IMR-90 (cell line): ENCODE measurements at regions not wholly inside any gene's neighbourhood (a gene's known extent, or its start where the extent isn't known, plus 50 kb on each side); places are given as distances from the start of the nearest gene placed in this dataset.
"Not testable (repeated sequence)": the region's sequence is repeated elsewhere in the genome, so short reads cannot be mapped to it uniquely, and the experiment has no call there.

Experiments
- ATAC-seq: fragments of 200-7000 bp; cut with Tn5 transposase; 2 replicates; pipeline ENCODE4 v1.9.1; 2020; ENCODE audit warnings: low read depth, mild to moderate bottlenecking, moderate library complexity
- BruUV-seq: library from RNA; stranded (reverse); fragments of 400-500 nt; replicated peaks from 2 replicates; lab custom pipeline; 2021; lab: Mats Ljungman, UMichigan
- CTCF ChIA-PET: fragments of 300-600 bp; formaldehyde crosslinking; extraction: SDS; loops from one replicate; lab custom pipeline; 2021; ENCODE audit warnings: antibody characterized with exemption; lab: Yijun Ruan, JAX
- POLR2A ChIA-PET: fragments of 300-600 bp; sonication (Branson Sonifier 250); formaldehyde crosslinking; loops from one replicate; lab custom pipeline; 2022; ENCODE audit warnings: antibody characterized with exemption; ENCODE audit not compliant: unreplicated experiment; lab: Charles Lee
- DNase-seq: peaks from one replicate; pipeline ENCODE4 v3.0.0; 2013
- H2AFZ ChIP-seq: replicated peaks from 2 replicates; pipeline ENCODE3; 2013; ENCODE audit warnings: low read length, mild to moderate bottlenecking; ENCODE audit not compliant: poor library complexity
- H2AK5ac ChIP-seq: 2 replicates; pipeline ENCODE4 v1.6.1; 2013; ENCODE audit warnings: low read depth, low read length, inconsistent platforms
- H2AK9ac ChIP-seq: replicated peaks from 2 replicates; pipeline ENCODE3; 2013; ENCODE audit warnings: mild to moderate bottlenecking, low read depth, low read length, moderate library complexity; ENCODE audit not compliant: poor library complexity
- H2BK120ac ChIP-seq: 2 replicates; pipeline ENCODE4 v1.6.1; 2013; ENCODE audit warnings: low read depth, low read length, inconsistent platforms
- H2BK15ac ChIP-seq: 3 replicates; pipeline ENCODE4 v1.6.1; 2013; ENCODE audit warnings: low read depth, low read length, inconsistent platforms
- H2BK20ac ChIP-seq: 2 replicates; pipeline ENCODE4 v1.6.1; 2013; ENCODE audit warnings: low read depth, mild to moderate bottlenecking, inconsistent platforms, low read length, moderate library complexity
- H2BK5ac ChIP-seq: 2 replicates; pipeline ENCODE4 v1.6.1; 2013; ENCODE audit warnings: mild to moderate bottlenecking, low read depth, low read length, inconsistent platforms; ENCODE audit not compliant: poor library complexity, severe bottlenecking
- H3K14ac ChIP-seq: replicated peaks from 2 replicates; pipeline ENCODE4 v1.6.1; 2013; ENCODE audit warnings: low read depth, low read length, inconsistent platforms
- H3K18ac ChIP-seq: 2 replicates; pipeline ENCODE4 v1.6.1; 2013; ENCODE audit warnings: low read depth, low read length, control low read depth
- H3K23ac ChIP-seq: 2 replicates; pipeline ENCODE4 v1.6.1; 2013; ENCODE audit warnings: low read depth, low read length, inconsistent platforms
- H3K27ac ChIP-seq: 2 replicates; pipeline ENCODE4 v1.5.1; 2013; ENCODE audit warnings: mild to moderate bottlenecking, control low read depth, low read length; ENCODE audit not compliant: insufficient read depth
- H3K27me3 ChIP-seq: 2 replicates; pipeline ENCODE4 v1.6.1; 2013; ENCODE audit warnings: low read length; ENCODE audit not compliant: control insufficient read depth, insufficient read depth
- H3K36me3 ChIP-seq: 2 replicates; pipeline ENCODE4 v1.6.1; 2013; ENCODE audit warnings: low read length, mixed read lengths; ENCODE audit not compliant: control insufficient read depth, insufficient read depth
- H3K4ac ChIP-seq: 2 replicates; pipeline ENCODE4 v1.6.1; 2013; ENCODE audit warnings: low read depth, low read length, inconsistent platforms
- H3K4me1 ChIP-seq: 2 replicates; pipeline ENCODE4 v1.6.1; 2013; ENCODE audit warnings: low read length, mixed read lengths; ENCODE audit not compliant: control insufficient read depth, insufficient read depth
- H3K4me2 ChIP-seq: 2 replicates; pipeline ENCODE4 v1.6.1; 2013; ENCODE audit warnings: low read depth, mild to moderate bottlenecking, control low read depth, low read length, moderate library complexity
- H3K4me3 ChIP-seq: 2 replicates; pipeline ENCODE4 v1.5.1; 2013; ENCODE audit warnings: low read depth, mild to moderate bottlenecking, control low read depth, low read length, moderate library complexity; ENCODE audit not compliant: insufficient read depth
- H3K56ac ChIP-seq: 2 replicates; pipeline ENCODE4 v1.6.1; 2013; ENCODE audit warnings: low read length, inconsistent platforms; ENCODE audit not compliant: insufficient read depth; ENCODE audit errors: extremely low read depth
- H3K79me1 ChIP-seq, 2 experiments: 2 replicates each; pipeline ENCODE4 v1.6.1; 2013; ENCODE audit warnings: low read length in 2 of 2, inconsistent platforms in 1 of 2, low read depth in 1 of 2
- H3K9ac ChIP-seq: 2 replicates; pipeline ENCODE4 v1.6.1; 2013; ENCODE audit warnings: low read depth, low read length, control low read depth
- H3K9me1 ChIP-seq: 2 replicates; pipeline ENCODE4 v1.6.1; 2013; ENCODE audit warnings: low read length, inconsistent platforms; ENCODE audit not compliant: insufficient read depth
- H3K9me3 ChIP-seq: 2 replicates; pipeline ENCODE4 v1.6.1; 2013; ENCODE audit warnings: low read length; ENCODE audit not compliant: control insufficient read depth, insufficient read depth
- H4K20me1 ChIP-seq: 2 replicates; pipeline ENCODE4 v1.6.1; 2013; ENCODE audit warnings: low read length, inconsistent platforms; ENCODE audit not compliant: insufficient read depth
- H4K5ac ChIP-seq: 2 replicates; pipeline ENCODE4 v1.6.1; 2013; ENCODE audit warnings: mild to moderate bottlenecking, low read depth, low read length, control low read depth
- H4K8ac ChIP-seq, 2 experiments: 2 replicates each; pipeline ENCODE4 v1.6.1; 2013; ENCODE audit warnings: low read depth in 2 of 2, low read length in 2 of 2, control low read depth in 1 of 2, inconsistent platforms in 1 of 2
- H4K91ac ChIP-seq: 2 replicates; pipeline ENCODE4 v1.6.1; 2013; ENCODE audit warnings: low read depth, low read length, inconsistent platforms; ENCODE audit not compliant: insufficient read depth
- BHLHE40 ChIP-seq: fragments of 150-350 bp; IDR thresholded peaks from 2 replicates; pipeline ENCODE4 v1.6.1; 2016; ENCODE audit warnings: mild to moderate bottlenecking, low read depth, low read length
- CEBPB ChIP-seq: IDR thresholded peaks from 2 replicates; pipeline ENCODE4 v1.6.1; 2012; ENCODE audit warnings: low read depth, low read length, improper control_type of control experiment
- CHD1 ChIP-seq: IDR thresholded peaks from 2 replicates; pipeline ENCODE4 v1.6.1; 2012; ENCODE audit warnings: low read depth, low read length, improper control_type of control experiment
- FOS ChIP-seq: fragments of 150-350 bp; IDR thresholded peaks from 2 replicates; pipeline ENCODE4 v1.6.1; 2016; ENCODE audit warnings: low read depth, low read length
- MAFK ChIP-seq: IDR thresholded peaks from 2 replicates; pipeline ENCODE4 v1.6.1; 2012; ENCODE audit warnings: low read depth, low read length, improper control_type of control experiment
- MAZ ChIP-seq: IDR thresholded peaks from 2 replicates; pipeline ENCODE4 v1.6.1; 2012; ENCODE audit warnings: low read depth, mild to moderate bottlenecking, low read length, improper control_type of control experiment, moderate library complexity, borderline replicate concordance
- MXI1 ChIP-seq: IDR thresholded peaks from 2 replicates; pipeline ENCODE4 v1.6.1; 2012; ENCODE audit warnings: low read depth, mild to moderate bottlenecking, low read length, moderate library complexity, borderline replicate concordance
- NFE2L2 ChIP-seq: fragments of 150-350 bp; IDR thresholded peaks from 2 replicates; pipeline ENCODE4 v1.6.1; 2016; ENCODE audit warnings: low read depth, mild to moderate bottlenecking, low read length
- RCOR1 ChIP-seq: IDR thresholded peaks from 2 replicates; pipeline ENCODE4 v1.6.1; 2012; ENCODE audit warnings: mild to moderate bottlenecking, low read length, improper control_type of control experiment; ENCODE audit not compliant: insufficient replicate concordance
- RFX5 ChIP-seq: IDR thresholded peaks from 2 replicates; pipeline ENCODE4 v1.8.0; 2012; ENCODE audit warnings: low read depth, mild to moderate bottlenecking, low read length, moderate library complexity
- SMC3 ChIP-seq: fragments of 150-350 bp; IDR thresholded peaks from 2 replicates; pipeline ENCODE4 v1.6.1; 2016; ENCODE audit warnings: low read depth, mild to moderate bottlenecking, antibody characterized with exemption, low read length, moderate library complexity
- WGBS, 2 experiments: methylation state at CpG; one replicate each; pipeline versions ENCODE4 v1.1.5 to v1.1.7; 2013; ENCODE audit warnings: missing lambda C conversion rate in 2 of 2; ENCODE audit not compliant: insufficient read length in 1 of 2; ENCODE audit errors: extremely low coverage in 2 of 2; 5-methylcytosine and 5-hydroxymethylcytosine counted together
- dilution Hi-C: fragments of 300-500 bp; cut with HindIII; formaldehyde crosslinking; loops from one replicate; pipeline ENCODE4 v1.14.3; 2018; ENCODE audit warnings: low sequenced_read_pairs; ENCODE audit not compliant: unreplicated experiment
- in situ Hi-C: fragments of 300-500 bp; cut with MboI; formaldehyde crosslinking; loops from 3 replicates; pipeline ENCODE4 v1.14.3; 2019; ENCODE audit warnings: low sequenced_read_pairs, inconsistent platforms, mixed read lengths
- intact Hi-C: fragments of 100-400 bp; cut with micrococcal nuclease; formaldehyde crosslinking; loops from 2 replicates; pipeline ENCODE4 v1.10.0; 2022

DNA sequence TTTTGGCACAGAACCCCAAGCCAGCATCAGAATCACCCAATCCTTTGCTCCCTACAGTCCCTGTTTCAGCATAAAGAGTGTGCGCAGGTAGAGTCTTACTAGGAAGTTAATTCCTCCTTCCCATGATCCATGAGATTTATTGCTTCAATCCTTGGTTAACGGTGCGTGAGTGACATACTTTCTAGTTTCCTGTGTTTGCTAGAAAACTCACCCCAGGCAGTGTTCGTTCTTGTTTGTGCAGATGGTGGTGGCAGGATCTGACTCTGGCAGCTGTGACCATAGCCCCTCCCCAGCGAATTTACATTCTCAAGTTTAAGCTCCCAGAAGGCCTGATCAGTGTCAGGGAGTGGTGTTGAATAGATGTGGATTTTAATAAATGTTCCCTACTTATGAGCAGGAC, 106.7 kb upstream of the CCT8L2 start:
- Histone ChIP-seq H3K9me1 (no peaks in the 10 kb centered on the region), H4K20me1 (no peaks in the 10 kb centered on the region), H2BK120ac (no peak overlapping the region), H3K18ac (no peak overlapping the region), H4K91ac (no peak overlapping the region), H3K9ac (no peak overlapping the region), H3K4me3 (no peak overlapping the region), H2BK20ac (no peak overlapping the region), H2AK9ac (no peak overlapping the region), H2BK5ac (no peak overlapping the region), H3K27ac (no peak overlapping the region), H2AK5ac (no peak overlapping the region), H3K9me3 (peaks cover 19% of the 10 kb centered on the region; the same call in 1 of the 2 replicates), H3K36me3 (no peaks in the 10 kb centered on the region), H3K4me1 (no peaks in the 10 kb centered on the region), H3K4ac (no peak overlapping the region), H3K4me2 (no peak overlapping the region), H3K23ac (no peak overlapping the region), H2AFZ (no peak overlapping the region), H4K5ac (no peak overlapping the region), H4K8ac (no peak overlapping the region), H3K56ac (no peak overlapping the region), H3K14ac (no peak overlapping the region), H3K27me3 (no peaks in the 10 kb centered on the region), H2BK15ac (no peak overlapping the region), H3K79me1 (no peaks in the 10 kb centered on the region)
- DNase-seq (no peak), ATAC-seq (no peak)
- dilution Hi-C loops: no loop called here
- TF ChIP-seq RCOR1 (no peak), MAZ (no peak), CEBPB (no peak), NFE2L2 (no peak), FOS (no peak), MAFK (no peak), CHD1 (no peak), SMC3 (no peak), MXI1 (no peak), RFX5 (no peak), BHLHE40 (no peak)
- intact Hi-C loops: no loop called here
- POLR2A ChIA-PET: no interaction called here
- CTCF ChIA-PET: no interaction called here
- WGBS, 2 experiments: no CpG with 5 or more reads among the region's 5 CpGs
- BruUV-seq: no TSS peak
- in situ Hi-C loops: no loop called here

DNA sequence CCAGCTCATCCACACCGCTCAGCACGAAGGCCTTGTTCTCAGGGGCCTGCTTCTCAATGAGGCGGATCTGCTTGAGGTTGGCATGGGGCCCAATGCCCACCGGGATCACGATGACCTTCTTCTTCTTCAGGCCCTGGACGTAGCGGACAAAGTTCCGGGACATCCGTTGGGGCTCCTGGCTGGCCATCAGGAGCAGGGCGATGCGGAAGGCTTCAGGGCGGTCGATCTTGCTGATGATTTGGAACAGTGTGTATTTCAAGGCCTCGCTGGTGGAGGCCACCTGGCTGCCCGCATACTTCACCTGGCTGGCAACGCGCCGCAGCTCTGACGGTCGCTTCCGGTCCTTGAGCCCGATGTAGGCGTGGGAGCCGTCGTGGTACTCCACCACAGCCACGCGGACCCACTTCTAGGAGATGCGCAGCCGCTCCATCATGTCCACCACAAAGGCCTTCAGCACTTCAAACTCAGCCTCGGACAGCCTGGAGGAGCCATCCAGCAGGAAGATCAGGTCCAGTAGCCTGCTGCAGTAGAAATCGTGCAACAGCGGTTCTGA, 105.0 kb upstream of the CCT8L2 start:
- H3K56ac ChIP-seq, H3K18ac ChIP-seq, dilution Hi-C loops, H2BK15ac ChIP-seq, H4K20me1 ChIP-seq, H2AFZ ChIP-seq, in situ Hi-C loops, H2AK5ac ChIP-seq, H2BK120ac ChIP-seq, H3K14ac ChIP-seq, H3K4me3 ChIP-seq, H3K27ac ChIP-seq, H3K27me3 ChIP-seq, H3K36me3 ChIP-seq, H2BK20ac ChIP-seq, intact Hi-C loops, H2BK5ac ChIP-seq, H3K79me1 ChIP-seq, POLR2A ChIA-PET, H3K4ac ChIP-seq, BruUV-seq, DNase-seq, H3K4me1 ChIP-seq, H3K9ac ChIP-seq, ATAC-seq, H4K91ac ChIP-seq, H3K23ac ChIP-seq, H2AK9ac ChIP-seq, H3K9me1 ChIP-seq, H4K5ac ChIP-seq, H3K4me2 ChIP-seq, H4K8ac ChIP-seq: not testable (repeated sequence)
- no CpG with 5 or more reads among the region's 32 CpGs for WGBS, 2 experiments
- CTCF ChIA-PET: interaction anchor here (0.6 kb wide), 1 partner anchor 30 kb away, joined by 3 read pairs; no protein-coding TSS in a partner anchor
- peaks cover 16% of the 10 kb centered on the region; the same call in 1 of the 2 replicates for H3K9me3 ChIP-seq
